Mesodermal cell (in vitro differentiated cells): ENCODE measurements at regions not wholly inside any gene's neighbourhood (a gene's known extent, or its start where the extent isn't known, plus 50 kb on each side); places are given as distances from the start of the nearest gene placed in this dataset.
"Not testable (repeated sequence)": the region's sequence is repeated elsewhere in the genome, so short reads cannot be mapped to it uniquely, and the experiment has no call there.

Experiments used
- H3K27ac ChIP-seq: 2 replicates; pipeline ENCODE4 v1.7.0; 2013; ENCODE audit warnings: mild to moderate bottlenecking, low read depth, low read length, moderate library complexity; ENCODE audit not compliant: severe bottlenecking
- H3K36me3 ChIP-seq: 2 replicates; pipeline ENCODE4 v1.7.1; 2013; ENCODE audit warnings: mild to moderate bottlenecking, low read length, moderate library complexity; ENCODE audit not compliant: control insufficient read depth, insufficient read depth
- H3K4me1 ChIP-seq: one replicate; pipeline ENCODE4 v1.7.1; 2013; ENCODE audit warnings: mild to moderate bottlenecking, low read length; ENCODE audit not compliant: insufficient read depth, control insufficient read depth, poor library complexity, severe bottlenecking
- H3K4me3 ChIP-seq: 2 replicates; pipeline ENCODE4 v1.7.0; 2013; ENCODE audit warnings: low read length, control low read depth, mild to moderate bottlenecking; ENCODE audit not compliant: insufficient read depth, poor library complexity, severe bottlenecking; ENCODE audit errors: extremely low read depth
- H3K9me3 ChIP-seq: 2 replicates; pipeline ENCODE4 v1.7.1; 2013; ENCODE audit warnings: mild to moderate bottlenecking, low read length, moderate library complexity; ENCODE audit not compliant: control insufficient read depth
- WGBS, 2 experiments: methylation state at CpG; one replicate each; pipeline ENCODE4 v1.1.5; 2013; ENCODE audit warnings: missing lambda C conversion rate in 2 of 2; ENCODE audit not compliant: insufficient coverage in 2 of 2; 5-methylcytosine and 5-hydroxymethylcytosine counted together

DNA sequence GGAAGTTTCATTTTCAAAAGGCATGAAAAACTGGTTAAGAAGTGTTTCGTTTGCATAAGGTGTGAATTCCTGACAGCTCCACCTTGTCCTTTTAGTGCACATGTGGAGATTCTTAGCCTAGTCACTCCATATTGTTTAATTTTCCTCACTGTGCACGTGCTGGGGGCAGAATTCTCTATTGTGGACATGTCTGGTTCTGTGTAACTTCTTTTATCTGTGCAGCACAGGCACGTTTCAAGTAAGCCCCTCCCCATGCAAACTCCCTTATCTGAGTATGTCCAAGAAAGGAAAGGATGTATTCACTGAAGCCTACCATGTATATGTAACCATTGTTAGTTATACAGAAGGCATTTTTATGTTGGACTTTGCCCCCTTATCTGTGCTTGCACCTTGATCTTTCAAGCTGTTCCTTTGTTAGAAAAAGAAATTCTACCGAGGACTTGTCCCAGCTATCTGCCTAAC, 1346.3 kb downstream of the REEP3 start:
- Histone ChIP-seq H3K4me3 (no peak overlapping the region), H3K4me1 (no peaks in the 10 kb centered on the region), H3K27ac (peak overlapping the region; percentile 69), H3K36me3 (no peaks in the 10 kb centered on the region), H3K9me3 (no peaks in the 10 kb centered on the region)
- 83% methylated on average over 2 of the region's 4 CpGs; no CpG with 5 or more reads in 1 of the 2 experiments for WGBS, 2 experiments

DNA sequence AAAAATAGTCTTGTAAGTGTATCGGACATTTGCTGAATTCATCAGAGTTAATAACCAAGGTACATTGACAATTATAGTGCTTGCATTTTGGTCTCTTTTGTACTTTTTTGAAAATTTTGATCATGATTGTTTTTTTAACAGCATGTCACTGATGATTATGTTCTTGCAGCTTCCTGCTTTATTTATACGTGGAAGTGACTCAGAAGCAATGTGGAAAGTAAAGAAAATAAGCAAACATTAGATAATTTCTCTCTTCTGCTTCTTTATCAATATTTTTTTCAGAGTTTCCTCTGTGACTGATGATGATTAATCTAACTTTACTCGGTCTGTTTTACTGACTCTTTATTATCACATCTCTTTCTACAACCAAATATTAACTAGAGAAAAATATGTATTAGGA, 1351.9 kb downstream of the REEP3 start:
- no CpG with 5 or more reads among the region's 3 CpGs for WGBS, 2 experiments
- Histone ChIP-seq H3K36me3 (no peaks in the 10 kb centered on the region), H3K9me3 (no peaks in the 10 kb centered on the region), H3K4me3 (no peak overlapping the region), H3K4me1 (peaks cover 3% of the 10 kb centered on the region), H3K27ac (no peak overlapping the region)

DNA sequence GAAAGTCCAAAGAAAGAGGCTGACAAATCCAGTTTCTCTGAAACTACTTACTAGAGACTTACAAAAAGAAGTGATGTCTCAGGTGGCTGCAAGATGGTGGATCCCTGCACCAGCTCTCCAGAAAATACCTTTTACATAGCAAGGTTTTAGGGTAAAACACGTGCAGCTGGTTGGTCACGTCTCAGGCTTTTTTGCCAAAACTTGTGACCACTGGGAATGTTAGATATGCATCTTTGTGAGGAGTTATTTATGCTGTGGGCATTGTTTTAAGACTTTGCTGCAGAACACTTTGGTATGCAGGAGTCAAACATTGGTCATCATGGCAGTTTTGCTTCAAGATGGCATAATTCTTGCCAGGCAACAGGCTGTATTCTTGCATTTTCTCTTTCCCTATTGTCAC, 1352.8 kb downstream of the REEP3 start:
- Histone ChIP-seq H3K36me3 (no peaks in the 10 kb centered on the region), H3K4me1 (peaks cover 3% of the 10 kb centered on the region), H3K27ac (no peak overlapping the region), H3K4me3 (no peak overlapping the region), H3K9me3 (no peaks in the 10 kb centered on the region)
- 82 to 100% methylated on average over 2 of the region's 2 CpGs for WGBS, 2 experiments

DNA sequence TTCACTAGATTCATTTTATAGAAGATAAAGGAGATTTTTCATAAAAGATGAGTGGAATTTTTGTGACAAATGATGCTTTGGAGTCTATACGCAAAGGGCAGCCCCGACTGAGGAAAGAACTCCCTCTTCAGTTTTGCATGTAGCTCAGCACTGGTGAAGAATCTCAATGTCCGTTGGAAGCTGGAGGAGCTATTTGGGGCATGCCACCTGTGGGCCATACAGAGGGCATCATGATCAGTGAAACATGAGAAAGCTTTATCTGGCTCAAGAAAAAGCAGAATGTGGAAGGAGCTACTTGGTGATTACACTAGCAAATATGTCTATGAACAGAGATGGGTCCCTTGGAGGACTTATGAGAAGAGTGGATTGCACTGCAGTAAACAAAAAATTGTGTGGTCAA, 1359.3 kb downstream of the REEP3 start:
- 88 to 100% methylated on average over 2 to 3 of the region's 3 CpGs for WGBS, 2 experiments
- Histone ChIP-seq H3K4me3 (no peak overlapping the region), H3K4me1 (no peaks in the 10 kb centered on the region), H3K36me3 (no peaks in the 10 kb centered on the region), H3K27ac (no peak overlapping the region), H3K9me3 (no peaks in the 10 kb centered on the region)

DNA sequence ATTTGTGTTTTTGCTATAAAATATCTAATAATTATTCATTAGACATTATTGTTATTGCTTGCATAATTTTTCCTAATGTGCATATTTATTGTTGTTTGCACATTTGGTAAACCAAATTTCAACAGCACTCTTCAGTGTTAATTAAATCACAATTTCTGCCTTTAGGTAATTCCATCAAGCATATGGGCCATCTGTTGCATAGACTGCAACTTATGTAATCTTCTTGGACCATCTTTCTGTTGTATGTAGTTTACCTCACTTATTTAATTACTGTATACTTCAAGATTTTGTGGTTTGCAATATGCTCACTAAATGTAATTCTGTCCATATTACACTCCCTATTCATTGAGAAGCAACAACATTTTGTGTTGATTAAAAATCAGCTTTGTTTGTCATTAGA, 1360.1 kb downstream of the REEP3 start:
- H3K27ac ChIP-seq: no peak overlapping the region
- H3K36me3 ChIP-seq: no peaks in the 10 kb centered on the region
- H3K4me3 ChIP-seq: no peak overlapping the region
- no peaks in the 10 kb centered on the region for H3K4me1 ChIP-seq
- H3K9me3 ChIP-seq: no peaks in the 10 kb centered on the region

DNA sequence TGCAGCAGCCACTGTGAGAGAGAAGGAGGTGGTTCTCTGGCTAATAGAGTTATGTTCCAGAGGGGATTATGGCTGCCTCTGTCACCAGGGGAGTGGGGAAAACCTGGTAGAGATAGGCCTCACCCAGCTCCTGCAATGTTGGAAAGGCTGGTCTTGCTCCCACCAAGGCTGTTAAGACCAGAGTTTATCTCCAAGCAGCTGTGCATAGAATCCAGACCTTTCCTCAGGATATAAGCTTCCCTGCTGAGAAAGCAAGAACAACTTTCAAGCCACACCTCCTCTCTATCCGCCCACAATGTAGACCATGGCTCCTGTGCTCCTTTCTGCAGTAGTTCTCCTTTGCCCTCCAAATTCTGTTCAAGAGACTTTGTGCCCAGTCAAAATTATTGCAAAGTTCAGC, 1375.4 kb downstream of the REEP3 start:
- Histone ChIP-seq H3K36me3 (no peaks in the 10 kb centered on the region), H3K4me1 (no peaks in the 10 kb centered on the region), H3K27ac (no peak overlapping the region), H3K9me3 (no peaks in the 10 kb centered on the region), H3K4me3 (no peak overlapping the region)
- 91% methylated on average over 1 of the region's 1 CpG; no CpG with 5 or more reads in 1 of the 2 experiments for WGBS, 2 experiments

DNA sequence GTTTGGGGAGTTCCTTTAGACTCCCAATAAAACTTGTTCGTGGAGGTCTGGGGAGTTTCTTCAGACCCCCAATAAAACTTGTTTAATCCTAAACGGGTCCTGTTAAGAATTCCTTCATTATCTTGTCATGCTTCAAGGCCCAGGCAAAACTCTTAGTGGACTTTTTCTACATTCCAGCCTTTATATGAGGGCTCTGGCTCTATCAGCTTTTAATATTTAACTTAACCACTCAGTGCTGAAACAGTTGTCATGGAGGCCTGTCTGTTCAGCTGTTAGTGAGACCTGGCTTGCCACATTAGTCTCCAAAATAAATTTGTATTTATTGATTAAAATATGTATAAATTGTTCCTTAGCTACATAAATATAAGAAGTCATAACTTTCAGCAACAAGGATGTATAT, 1385.1 kb downstream of the REEP3 start:
- 83% methylated on average over 1 of the region's 2 CpGs for WGBS, 2 experiments
- H3K27ac ChIP-seq, H3K36me3 ChIP-seq, H3K4me3 ChIP-seq, H3K4me1 ChIP-seq, H3K9me3 ChIP-seq: not testable (repeated sequence)

DNA sequence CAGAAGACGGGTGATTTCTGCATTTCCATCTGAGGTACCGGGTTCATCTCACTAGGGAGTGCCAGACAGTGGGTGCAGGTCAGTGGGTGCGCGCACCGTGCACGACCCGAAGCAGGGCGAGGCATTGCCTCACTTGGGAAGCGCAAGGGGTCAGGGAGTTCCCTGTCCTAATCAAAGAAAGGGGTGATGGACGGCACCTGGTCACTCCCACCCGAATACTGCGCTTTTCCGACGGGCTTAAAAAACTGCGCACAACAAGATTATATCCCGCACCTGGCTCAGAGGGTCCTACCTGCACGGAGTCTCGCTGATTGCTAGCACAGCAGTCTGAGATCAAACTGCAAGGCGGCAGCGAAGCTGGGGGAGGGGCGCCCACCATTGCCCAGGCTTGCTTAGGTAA, 1403.1 kb downstream of the REEP3 start:
- not testable (repeated sequence) for H3K9me3 ChIP-seq, H3K27ac ChIP-seq, H3K36me3 ChIP-seq, H3K4me3 ChIP-seq, H3K4me1 ChIP-seq
- WGBS, 2 experiments: 92 to 96% methylated on average over 12 to 18 of the region's 21 CpGs

DNA sequence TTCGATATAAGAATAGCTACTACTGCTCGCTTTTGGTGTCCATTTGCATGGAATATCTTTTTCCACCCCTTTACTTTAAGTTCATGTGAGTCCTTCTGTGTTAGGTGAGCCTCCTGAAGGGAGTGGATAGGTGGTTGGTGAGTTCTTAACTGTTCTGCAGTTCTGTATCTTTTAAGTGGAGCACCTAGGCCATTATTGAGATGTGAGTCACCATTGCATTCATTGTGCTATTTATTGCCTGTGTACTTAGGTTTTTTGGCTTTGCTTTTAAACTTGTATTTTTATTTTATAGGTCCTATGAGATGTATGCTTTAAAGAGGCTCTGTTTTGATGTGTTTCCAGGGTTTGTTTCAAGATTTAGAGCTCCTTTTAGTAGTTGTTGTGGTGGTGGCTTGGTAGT, 1430.8 kb downstream of the REEP3 start:
- Histone ChIP-seq H3K27ac (no peak overlapping the region), H3K9me3 (no peaks in the 10 kb centered on the region), H3K4me3 (no peak overlapping the region), H3K36me3 (no peaks in the 10 kb centered on the region), H3K4me1 (no peaks in the 10 kb centered on the region)
- WGBS, 2 experiments: no CpG with 5 or more reads among the region's 2 CpGs

DNA sequence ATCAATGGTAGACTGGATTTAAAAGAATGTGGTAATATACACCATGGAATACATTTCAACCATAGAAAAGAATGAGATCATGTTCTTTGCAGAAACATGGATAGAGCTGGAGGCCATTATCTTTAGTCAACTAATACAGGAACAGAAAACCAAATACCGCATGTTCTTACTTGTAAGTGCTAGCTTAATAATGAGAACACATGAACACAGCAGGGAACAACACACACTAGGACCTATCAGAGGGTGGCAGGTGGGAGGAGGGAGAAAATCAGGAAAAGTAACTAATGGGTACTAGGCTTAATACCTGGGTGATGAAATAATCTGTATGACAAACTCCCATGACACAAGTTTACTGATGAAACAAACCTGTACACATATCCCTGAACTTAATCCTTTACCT, 1435.2 kb downstream of the REEP3 start:
- Histone ChIP-seq H3K4me3 (no peak overlapping the region), H3K36me3 (no peaks in the 10 kb centered on the region), H3K9me3 (no peaks in the 10 kb centered on the region), H3K4me1 (no peaks in the 10 kb centered on the region), H3K27ac (no peak overlapping the region)
- WGBS, 2 experiments: 100% methylated on average over 1 of the region's 1 CpG; no CpG with 5 or more reads in 1 of the 2 experiments

DNA sequence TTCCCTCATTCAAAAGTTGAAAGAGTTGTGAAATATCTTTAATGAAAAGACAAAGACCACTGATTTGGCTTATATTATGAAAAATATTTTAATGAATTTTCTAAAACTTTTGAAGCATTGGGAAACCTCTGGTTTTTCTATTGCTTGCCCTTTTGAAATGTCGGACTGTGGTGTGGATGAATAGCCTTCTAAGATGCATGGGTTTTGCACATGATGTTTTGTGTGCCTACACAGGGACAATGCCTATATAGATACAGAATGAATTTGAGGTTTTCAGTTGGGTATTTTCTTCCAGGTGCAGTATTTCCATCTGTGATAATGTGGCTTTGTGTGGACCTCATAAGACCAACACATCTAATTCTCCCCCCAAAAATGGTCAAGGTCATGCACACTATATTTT, 1437.9 kb downstream of the REEP3 start:
- 93% methylated on average over 1 of the region's 1 CpG; no CpG with 5 or more reads in 1 of the 2 experiments for WGBS, 2 experiments
- H3K4me1 ChIP-seq: no peaks in the 10 kb centered on the region
- H3K4me3 ChIP-seq: no peak overlapping the region
- no peaks in the 10 kb centered on the region for H3K9me3 ChIP-seq
- H3K27ac ChIP-seq: no peak overlapping the region
- no peaks in the 10 kb centered on the region for H3K36me3 ChIP-seq

DNA sequence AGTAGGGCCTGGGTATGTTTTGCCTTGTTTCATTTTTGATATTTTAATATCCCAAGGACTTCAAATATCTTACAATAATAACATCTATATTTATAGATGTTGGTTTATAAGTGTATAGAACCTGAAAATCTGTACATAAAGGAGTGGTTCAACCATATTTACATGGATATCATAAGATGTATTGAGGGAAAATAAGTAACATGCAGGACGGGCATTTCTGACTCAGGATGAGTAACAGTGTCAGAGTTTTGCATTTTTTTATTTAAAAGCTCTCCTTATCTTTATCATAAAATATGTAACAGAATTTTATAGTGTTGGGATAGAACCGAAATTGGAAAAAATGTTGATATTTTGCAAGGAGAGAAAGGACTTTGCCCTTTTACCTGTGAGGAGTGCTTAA, 1438.7 kb downstream of the REEP3 start:
- Histone ChIP-seq H3K9me3 (no peaks in the 10 kb centered on the region), H3K27ac (no peak overlapping the region), H3K4me3 (no peak overlapping the region), H3K36me3 (no peaks in the 10 kb centered on the region), H3K4me1 (no peaks in the 10 kb centered on the region)
- WGBS, 2 experiments: no CpG with 5 or more reads among the region's 2 CpGs
